ENCODE measurements at regions not wholly inside any gene's neighbourhood (a gene's known extent, or its start where the extent isn't known, plus 50 kb on each side); places are given as distances from the start of the nearest gene placed in this dataset.

DNA sequence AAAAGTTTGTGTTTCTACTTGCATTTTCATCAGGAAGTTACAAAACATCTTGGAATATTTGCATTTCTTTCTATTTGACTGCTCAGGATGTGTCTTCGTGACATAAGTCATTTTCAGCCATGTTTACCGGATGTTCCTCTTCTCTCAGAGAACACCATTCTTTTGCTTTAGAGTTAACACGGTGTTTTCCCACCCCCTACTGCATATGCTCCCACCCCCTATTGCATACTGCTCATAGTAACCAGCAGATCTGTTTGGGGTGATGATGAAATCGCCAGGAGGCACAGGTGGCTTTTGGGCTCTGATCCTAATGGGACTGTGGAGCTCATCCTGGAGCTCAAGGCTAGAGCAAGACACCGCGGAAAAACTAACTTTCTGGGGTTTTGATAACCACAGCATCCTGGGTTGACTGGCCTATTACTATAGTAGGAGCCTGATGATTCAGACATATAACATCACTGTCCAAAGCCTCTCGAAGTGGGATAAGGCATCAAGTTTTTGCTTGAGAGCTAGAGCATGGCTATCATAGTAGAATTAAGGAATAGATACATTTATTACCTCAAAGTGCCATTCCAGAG is 65.1 kb upstream of the BET1 start:
- H3K4me1 ChIP-seq = peaks cover 9% of the 10 kb centered on the region; the same call in 1 of the 2 replicates
- H3K9me3 ChIP-seq = no peaks in the 10 kb centered on the region
- H3K4me3 ChIP-seq = no peak overlapping the region
- no peak overlapping the region for H3K9ac ChIP-seq
- H3K27me3 ChIP-seq = no peaks in the 10 kb centered on the region
- H3K27ac ChIP-seq = no peak overlapping the region
- TF ChIP-seq Cebpa-rat (IDR thresholded peaks at IDR 0.05) = no peak
- H4K20me1 ChIP-seq = no peaks in the 10 kb centered on the region
- no peak overlapping the region for H3K4me2 ChIP-seq
- no peaks in the 10 kb centered on the region for H3K36me3 ChIP-seq

DNA sequence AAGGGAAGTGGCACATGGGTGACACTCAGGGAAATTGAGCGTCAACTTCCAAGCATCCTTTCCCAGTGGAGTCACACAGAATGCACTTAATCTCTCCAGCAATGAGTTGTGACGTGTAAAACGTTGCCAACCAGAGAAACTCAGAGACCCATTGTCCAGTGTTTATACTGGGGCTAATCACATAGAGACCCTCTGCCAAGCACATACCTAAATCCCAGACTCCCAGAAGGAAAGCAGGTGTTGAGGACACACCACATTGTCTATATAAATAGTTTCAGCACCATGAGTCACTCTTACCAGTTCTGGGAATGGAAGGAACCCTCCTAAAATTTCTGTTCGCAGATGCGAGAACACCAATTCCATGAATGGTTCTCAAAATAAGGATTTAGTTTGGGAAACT is 76.4 kb upstream of the BET1 start:
- no peak for TF ChIP-seq Cebpa-rat (IDR thresholded peaks at IDR 0.05)
- no peaks in the 10 kb centered on the region for H3K9me3 ChIP-seq
- no peak overlapping the region for H3K9ac ChIP-seq
- no peaks in the 10 kb centered on the region for H4K20me1 ChIP-seq
- H3K4me1 ChIP-seq = no peaks in the 10 kb centered on the region
- no peak overlapping the region for H3K4me2 ChIP-seq
- H3K27ac ChIP-seq = no peak overlapping the region
- H3K27me3 ChIP-seq = no peaks in the 10 kb centered on the region
- no peaks in the 10 kb centered on the region for H3K36me3 ChIP-seq
- H3K4me3 ChIP-seq = no peak overlapping the region

DNA sequence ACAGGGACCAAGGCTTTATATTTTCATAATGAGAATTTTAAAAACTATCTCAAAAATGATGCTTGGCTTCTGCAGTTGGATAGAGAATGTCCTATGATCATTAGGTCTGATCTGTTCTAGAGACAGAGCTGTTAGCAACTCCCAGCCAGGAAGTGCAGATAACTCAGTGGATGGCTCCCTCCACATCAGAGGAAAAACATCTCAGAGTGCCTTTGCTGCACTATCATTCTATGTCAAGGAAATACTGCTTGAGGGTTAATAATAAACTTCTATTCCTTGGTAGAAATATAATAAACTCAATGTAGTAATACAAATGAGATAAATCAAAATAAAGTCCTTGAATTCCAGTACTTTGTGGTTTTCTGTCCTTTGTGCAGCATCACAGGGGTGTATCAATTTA is 78.0 kb upstream of the BET1 start:
- H3K27ac ChIP-seq = no peak overlapping the region
- H3K27me3 ChIP-seq = no peaks in the 10 kb centered on the region
- TF ChIP-seq Cebpa-rat (IDR thresholded peaks at IDR 0.05) = no peak
- no peaks in the 10 kb centered on the region for H3K36me3 ChIP-seq
- no peak overlapping the region for H3K4me2 ChIP-seq
- H3K4me3 ChIP-seq = no peak overlapping the region
- H3K9ac ChIP-seq = no peak overlapping the region
- H3K4me1 ChIP-seq = no peaks in the 10 kb centered on the region
- H3K9me3 ChIP-seq = no peaks in the 10 kb centered on the region
- H4K20me1 ChIP-seq = no peaks in the 10 kb centered on the region

DNA sequence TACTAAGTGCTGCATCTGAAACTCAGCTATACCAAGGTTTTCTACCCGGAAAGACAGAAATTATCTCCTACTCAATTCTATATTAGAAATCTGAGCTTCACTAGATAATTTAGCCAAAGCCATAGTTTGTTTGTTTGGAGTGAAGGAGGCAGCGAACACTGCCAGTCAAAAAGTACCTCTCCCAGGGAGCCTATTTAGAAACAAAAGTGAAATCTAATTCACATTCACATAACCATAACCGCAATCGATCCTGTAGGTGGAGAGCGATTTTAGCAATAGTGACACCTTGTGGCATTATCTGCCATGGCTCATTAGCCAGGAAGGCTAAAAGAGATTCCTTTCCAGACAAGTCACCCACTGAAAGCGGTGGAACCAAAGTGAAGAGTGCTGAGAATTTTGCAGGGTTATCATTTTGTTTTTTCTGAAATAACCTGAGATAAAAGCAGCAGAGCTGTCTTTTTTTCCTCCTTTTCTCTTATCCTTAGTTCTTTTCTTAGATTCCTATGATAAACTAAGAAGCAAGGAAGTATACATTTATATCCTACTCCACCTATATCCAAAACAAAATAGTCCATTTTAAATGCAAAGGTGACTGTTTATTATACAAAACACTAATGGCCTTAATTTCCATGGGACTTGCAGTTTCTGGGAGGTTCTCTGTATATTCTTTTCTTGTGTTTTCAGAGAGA is 83.7 kb upstream of the BET1 start:
- no peaks in the 10 kb centered on the region; the same call in 1 of the 2 replicates for H3K4me1 ChIP-seq
- TF ChIP-seq Cebpa-rat (IDR thresholded peaks at IDR 0.05) = no peak
- H4K20me1 ChIP-seq = no peaks in the 10 kb centered on the region
- no peak overlapping the region for H3K4me3 ChIP-seq
- H3K4me2 ChIP-seq = peak overlapping the region; percentile 15; the same call in 1 of the 2 replicates
- no peaks in the 10 kb centered on the region for H3K27me3 ChIP-seq
- no peak overlapping the region for H3K9ac ChIP-seq
- H3K27ac ChIP-seq = no peak overlapping the region
- H3K36me3 ChIP-seq = no peaks in the 10 kb centered on the region
- H3K9me3 ChIP-seq = no peaks in the 10 kb centered on the region

DNA sequence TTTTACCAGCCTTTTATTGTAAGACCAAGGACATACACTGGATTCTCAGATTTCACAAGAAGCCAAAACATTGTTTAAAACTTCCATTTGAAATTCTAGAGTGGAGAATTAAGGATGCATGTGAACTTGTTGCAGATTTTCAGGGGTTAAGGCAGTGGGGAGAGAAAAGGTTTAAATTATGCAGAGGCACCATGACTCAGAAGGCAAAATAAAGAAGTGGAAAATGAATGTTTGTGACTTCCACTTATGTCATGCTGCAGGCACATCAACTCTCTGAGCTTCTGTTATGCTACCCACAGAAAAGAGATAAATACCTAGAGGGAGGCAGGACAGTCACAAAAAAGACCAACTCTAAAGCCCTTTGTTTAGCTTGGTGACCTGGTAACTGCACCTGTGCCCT is 84.4 kb upstream of the BET1 start:
- no peak overlapping the region for H3K4me2 ChIP-seq
- H3K9ac ChIP-seq = no peak overlapping the region
- H3K4me3 ChIP-seq = no peak overlapping the region
- H3K27me3 ChIP-seq = no peaks in the 10 kb centered on the region
- TF ChIP-seq Cebpa-rat (IDR thresholded peaks at IDR 0.05) = no peak
- H3K9me3 ChIP-seq = no peaks in the 10 kb centered on the region
- no peaks in the 10 kb centered on the region; the same call in 1 of the 2 replicates for H3K4me1 ChIP-seq
- H4K20me1 ChIP-seq = no peaks in the 10 kb centered on the region
- no peaks in the 10 kb centered on the region for H3K36me3 ChIP-seq
- H3K27ac ChIP-seq = no peak overlapping the region

- no peak overlapping the region for H3K9ac ChIP-seq
- no peak overlapping the region for H3K4me3 ChIP-seq
- TF ChIP-seq Cebpa-rat (IDR thresholded peaks at IDR 0.05) = no peak
- H3K9me3 ChIP-seq = no peaks in the 10 kb centered on the region
- H3K27me3 ChIP-seq = no peaks in the 10 kb centered on the region
- H3K4me2 ChIP-seq = no peak overlapping the region
- H4K20me1 ChIP-seq = no peaks in the 10 kb centered on the region
- no peaks in the 10 kb centered on the region; the same call in 1 of the 2 replicates for H3K4me1 ChIP-seq
- no peaks in the 10 kb centered on the region for H3K36me3 ChIP-seq
- H3K27ac ChIP-seq = no peak overlapping the region
Measured at GRCh38 chr7:94089806-94090205, 85.7 kb upstream of the BET1 start.

DNA sequence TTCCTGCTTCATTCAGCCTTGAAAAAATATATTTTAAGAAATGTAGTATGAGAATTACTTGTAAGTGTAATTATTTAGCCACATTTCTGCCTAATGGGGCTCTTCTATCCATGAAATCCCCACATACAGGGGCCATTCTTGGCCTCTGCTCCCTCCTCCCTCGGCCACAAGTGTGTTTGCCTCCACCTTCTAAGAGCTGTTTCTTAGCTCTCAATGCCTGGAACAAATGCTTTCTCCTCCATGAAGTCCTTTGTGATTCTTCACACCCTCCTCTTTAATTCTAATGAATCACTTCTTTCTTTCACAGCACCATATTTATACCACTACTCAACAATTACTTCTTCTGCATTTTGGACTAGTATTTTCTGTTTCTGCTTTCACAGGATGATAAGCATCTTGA is 88.8 kb upstream of the BET1 start:
- no peak overlapping the region for H3K9ac ChIP-seq
- no peaks in the 10 kb centered on the region for H3K27me3 ChIP-seq
- H3K4me3 ChIP-seq = no peak overlapping the region
- no peak overlapping the region for H3K4me2 ChIP-seq
- no peaks in the 10 kb centered on the region for H3K4me1 ChIP-seq
- no peak overlapping the region for H3K27ac ChIP-seq
- H3K36me3 ChIP-seq = no peaks in the 10 kb centered on the region
- TF ChIP-seq Cebpa-rat (IDR thresholded peaks at IDR 0.05) = no peak
- H3K9me3 ChIP-seq = no peaks in the 10 kb centered on the region
- H4K20me1 ChIP-seq = no peaks in the 10 kb centered on the region

GRCh38 chr7:94094298-94094697 is 90.1 kb upstream of the BET1 start:
- Histone ChIP-seq H3K4me3 (no peak overlapping the region), H3K4me2 (no peak overlapping the region), H4K20me1 (no peaks in the 10 kb centered on the region), H3K27me3 (no peaks in the 10 kb centered on the region), H3K27ac (no peak overlapping the region), H3K9me3 (no peaks in the 10 kb centered on the region), H3K36me3 (no peaks in the 10 kb centered on the region), H3K9ac (no peak overlapping the region), H3K4me1 (no peaks in the 10 kb centered on the region)
- no peak for TF ChIP-seq Cebpa-rat (IDR thresholded peaks at IDR 0.05)

DNA sequence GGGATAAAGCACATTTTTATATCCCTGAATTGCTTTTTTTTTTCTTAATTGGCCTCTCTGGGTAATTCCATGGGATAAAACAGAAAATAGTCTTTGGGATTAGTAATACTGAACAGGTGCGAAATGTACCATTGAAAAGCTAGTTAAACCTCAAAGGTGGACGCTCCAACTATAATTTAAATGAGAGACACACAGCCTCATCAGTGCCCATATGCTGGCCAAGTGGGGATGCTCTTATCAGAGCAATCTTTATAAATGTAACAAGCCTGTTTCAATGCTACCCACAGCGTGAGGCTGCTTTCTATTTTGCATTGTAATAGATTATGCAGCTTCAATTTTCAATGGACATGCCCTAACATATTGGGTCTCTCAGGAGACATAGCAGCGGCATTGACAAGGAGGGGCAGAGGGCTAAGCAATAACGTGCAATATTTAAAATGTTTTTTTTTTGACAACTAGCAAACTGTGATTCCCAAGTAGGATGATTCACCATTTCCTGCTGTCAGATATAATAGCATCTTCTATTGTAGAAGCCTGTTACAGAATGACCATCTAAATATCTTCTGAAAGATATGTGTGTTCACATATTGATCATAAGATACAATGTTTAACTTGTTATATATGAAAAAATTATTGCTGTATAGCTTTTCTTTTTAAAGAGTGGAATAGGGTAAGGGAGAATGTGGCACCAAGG is 91.3 kb upstream of the BET1 start:
- no peak for TF ChIP-seq Cebpa-rat (IDR thresholded peaks at IDR 0.05)

GRCh38 chr7:94099679-94100078 is 95.5 kb upstream of the BET1 start:
- H4K20me1 ChIP-seq = no peaks in the 10 kb centered on the region
- H3K9me3 ChIP-seq = peaks cover 16% of the 10 kb centered on the region
- no peak for TF ChIP-seq Cebpa-rat (IDR thresholded peaks at IDR 0.05)
- no peak overlapping the region for H3K9ac ChIP-seq
- no peak overlapping the region for H3K27ac ChIP-seq
- no peak overlapping the region for H3K4me3 ChIP-seq
- H3K27me3 ChIP-seq = no peaks in the 10 kb centered on the region
- no peaks in the 10 kb centered on the region for H3K36me3 ChIP-seq
- no peaks in the 10 kb centered on the region for H3K4me1 ChIP-seq
- no peak overlapping the region for H3K4me2 ChIP-seq

More for the DNA sequence above, 91.3 kb upstream of the BET1 start:
- no peak overlapping the region for H3K9ac ChIP-seq
- H3K4me3 ChIP-seq = no peak overlapping the region
- H3K27me3 ChIP-seq = no peaks in the 10 kb centered on the region
- H3K36me3 ChIP-seq = no peaks in the 10 kb centered on the region
- no peak overlapping the region for H3K4me2 ChIP-seq
- H3K9me3 ChIP-seq = no peaks in the 10 kb centered on the region; the same call in 1 of the 2 replicates
- no peak overlapping the region for H3K27ac ChIP-seq
- H4K20me1 ChIP-seq = no peaks in the 10 kb centered on the region
- H3K4me1 ChIP-seq = no peaks in the 10 kb centered on the region

Data from BLaER1 (cell line).